ENCODE measurements at regions not wholly inside any gene's neighbourhood (a gene's known extent, or its start where the extent isn't known, plus 50 kb on each side); places are given as distances from the start of the nearest gene placed in this dataset.
A peak's percentile ranks its signal among the peaks of the same experiment; 100 is the strongest.

DNA sequence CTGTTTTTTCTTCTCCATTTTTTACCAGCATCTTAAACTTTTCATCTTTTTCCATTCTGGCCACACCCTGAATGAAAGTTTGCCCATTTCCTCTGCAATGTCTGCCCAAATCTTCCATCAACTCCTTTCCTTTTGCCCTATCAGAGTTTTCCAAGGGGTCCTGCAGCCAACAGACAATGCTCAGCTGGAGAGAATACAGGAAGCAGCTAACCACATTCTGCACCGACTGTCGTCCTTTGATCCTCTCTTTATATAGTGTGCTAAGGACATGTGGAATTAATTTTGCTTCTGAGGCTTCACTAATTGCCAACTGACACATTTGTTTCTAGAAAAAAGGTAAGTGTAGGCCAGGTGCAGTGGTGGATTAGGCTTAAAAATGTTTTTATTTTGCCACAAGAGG, 50.5 kb upstream of the DLX2 start:
- DNase-seq, result no peak

DNA sequence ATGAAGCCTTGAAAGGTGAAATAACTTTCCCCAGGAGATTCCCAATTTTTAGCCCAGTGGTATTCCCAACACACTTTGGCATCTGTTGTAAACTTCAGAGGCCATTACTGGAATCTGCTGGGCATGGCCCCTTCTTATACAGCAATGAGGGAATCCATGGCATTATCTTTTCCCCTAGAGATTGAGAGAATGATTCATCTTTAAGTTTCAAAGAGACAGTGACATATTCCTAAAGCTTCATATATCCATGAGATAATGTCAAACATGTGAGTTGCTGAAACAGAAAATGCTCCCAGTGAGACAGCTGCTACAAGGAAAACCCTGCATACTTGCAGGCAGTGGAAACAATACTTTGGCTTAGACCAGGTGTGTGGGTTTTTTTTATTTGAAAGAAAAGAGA, 51.1 kb upstream of the DLX2 start:
- DNase-seq, result no peak

DNA sequence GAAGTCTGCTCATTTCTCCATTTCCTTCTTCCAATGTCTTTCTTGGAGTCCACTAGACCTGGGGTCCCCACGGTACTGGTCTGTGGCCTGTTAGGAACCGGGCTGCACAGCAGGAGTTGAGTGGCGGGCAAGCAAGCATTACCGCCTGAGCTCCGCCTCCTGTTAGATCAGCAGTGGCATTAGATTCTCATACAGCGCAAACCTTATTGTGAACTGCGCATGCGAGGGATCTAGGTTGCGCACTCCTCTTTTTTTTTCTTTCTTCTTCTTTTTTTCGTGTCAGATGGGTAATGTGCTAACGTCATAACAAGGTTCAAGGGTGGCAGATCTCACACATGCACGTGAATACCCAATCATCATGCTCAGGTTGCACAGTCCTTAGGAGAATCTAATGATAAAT, 53.1 kb upstream of the DLX2 start:
- DNase-seq, result no peak

DNA sequence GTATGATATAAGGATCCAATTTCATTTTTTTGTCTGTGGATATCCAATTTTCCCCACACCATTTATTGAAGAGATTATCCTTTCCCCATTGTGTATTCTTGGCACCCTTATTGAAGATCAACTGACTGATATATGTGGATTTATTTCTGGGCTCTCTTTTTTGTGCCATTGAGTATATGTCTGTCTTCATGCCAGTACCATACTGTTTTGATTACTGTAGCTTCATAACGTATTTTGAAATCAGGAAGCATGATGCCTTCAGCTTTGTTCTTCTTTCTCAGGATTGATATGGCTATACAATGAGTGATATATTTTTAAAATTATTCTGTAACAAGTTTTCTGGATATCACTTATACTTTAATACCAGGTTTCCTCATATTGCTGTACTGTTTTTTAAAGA, 58.1 kb upstream of the DLX2 start:
- no peak for DNase-seq

DNA sequence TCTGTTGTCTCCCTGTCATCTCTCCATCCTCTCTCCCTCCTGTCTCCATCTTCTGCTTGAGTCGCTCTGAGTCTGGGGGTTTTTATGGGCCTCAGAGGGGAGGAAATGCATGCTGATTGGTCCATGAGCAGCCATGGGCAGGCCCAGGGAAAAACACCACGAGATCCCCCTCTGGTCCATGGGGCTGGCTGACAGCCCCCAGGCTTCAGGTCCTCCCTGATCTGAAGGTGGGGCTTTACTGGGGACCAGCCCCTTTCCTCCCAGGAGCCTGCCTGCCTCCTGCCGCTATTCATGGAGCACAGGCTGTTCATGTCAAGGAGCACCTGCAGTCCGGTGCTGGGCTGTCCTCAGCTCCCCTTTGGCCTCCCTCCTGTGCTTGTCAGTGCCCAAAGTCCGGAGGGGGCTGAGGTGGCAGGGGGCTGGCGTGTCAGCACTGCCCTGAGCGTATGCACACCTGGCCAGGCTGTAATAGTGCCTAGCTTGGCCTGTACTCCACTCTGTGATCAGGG, 59.6 kb upstream of the DLX2 start:
- no peak for DNase-seq

DNA sequence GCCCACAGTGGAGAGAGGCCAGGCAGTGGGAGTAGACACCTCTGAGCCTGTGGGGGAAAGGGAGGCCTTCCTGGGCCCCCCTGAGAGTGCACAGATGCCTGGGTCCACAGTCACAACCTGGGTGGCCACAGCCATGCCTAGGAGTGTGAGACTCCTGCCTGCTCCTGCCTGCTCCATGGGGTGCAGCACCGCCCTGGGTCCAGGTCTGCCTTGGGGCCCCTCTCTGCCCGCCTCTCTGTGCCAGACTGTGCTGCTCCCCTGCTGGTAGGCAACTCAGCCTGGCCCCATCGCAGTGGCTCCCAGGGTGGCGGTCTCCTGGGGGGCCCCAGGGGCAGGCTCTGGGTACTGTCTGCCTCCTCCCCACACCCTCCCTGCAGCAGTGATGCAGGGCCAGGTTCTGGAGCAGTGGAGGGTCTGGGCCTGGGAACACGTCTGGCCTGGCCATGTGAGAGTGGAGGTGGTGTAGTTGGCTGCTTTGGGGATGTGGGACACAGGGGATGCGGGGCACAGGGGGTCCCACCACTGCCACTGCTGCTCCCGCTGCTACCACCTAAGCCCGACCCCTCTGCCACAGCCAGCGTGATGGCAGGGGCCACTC, 60.1 kb upstream of the DLX2 start:
- no peak for DNase-seq

DNA sequence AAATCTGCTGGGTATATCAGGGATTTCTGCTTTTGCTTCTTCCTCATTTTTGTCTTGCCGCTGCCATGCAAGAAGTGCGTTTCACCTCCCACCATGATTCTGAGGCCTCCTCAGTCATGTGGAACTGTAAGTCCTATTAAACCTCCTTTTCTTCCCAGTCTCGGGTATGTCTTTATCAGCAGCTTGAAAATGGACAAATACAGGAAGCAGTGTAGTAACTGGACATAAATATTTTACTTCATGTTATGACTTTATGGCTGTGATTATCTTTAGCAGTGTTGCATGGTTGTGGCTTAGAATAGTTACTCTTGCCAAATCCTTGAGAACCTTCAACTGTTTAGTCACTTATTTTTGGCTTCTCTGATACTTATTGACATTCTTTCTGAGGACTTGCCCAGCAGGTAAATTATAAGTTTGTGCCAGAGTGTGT, 66.2 kb upstream of the DLX2 start:
- peak; percentile 80 to 98 for DNase-seq

DNA sequence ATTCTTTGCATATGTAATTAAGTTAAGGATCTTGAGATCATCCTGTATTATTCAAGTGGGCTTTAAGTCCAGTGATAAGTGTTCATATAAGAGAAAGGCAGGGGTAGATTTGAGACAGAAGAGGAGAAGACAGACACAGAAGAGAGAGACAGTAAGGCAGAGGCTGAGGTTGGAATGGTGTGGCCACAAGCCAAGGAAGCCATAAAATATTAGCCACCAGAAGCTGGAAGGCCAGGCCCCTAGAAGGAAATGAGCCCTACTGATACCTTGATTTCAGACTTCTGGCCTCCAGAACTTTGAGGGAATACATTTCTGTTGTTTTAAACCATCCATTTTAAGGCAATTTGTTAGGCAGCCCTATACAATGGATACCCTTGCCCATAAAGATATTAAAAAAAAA, 66.9 kb upstream of the DLX2 start:
- DNase-seq, result no peak

DNA sequence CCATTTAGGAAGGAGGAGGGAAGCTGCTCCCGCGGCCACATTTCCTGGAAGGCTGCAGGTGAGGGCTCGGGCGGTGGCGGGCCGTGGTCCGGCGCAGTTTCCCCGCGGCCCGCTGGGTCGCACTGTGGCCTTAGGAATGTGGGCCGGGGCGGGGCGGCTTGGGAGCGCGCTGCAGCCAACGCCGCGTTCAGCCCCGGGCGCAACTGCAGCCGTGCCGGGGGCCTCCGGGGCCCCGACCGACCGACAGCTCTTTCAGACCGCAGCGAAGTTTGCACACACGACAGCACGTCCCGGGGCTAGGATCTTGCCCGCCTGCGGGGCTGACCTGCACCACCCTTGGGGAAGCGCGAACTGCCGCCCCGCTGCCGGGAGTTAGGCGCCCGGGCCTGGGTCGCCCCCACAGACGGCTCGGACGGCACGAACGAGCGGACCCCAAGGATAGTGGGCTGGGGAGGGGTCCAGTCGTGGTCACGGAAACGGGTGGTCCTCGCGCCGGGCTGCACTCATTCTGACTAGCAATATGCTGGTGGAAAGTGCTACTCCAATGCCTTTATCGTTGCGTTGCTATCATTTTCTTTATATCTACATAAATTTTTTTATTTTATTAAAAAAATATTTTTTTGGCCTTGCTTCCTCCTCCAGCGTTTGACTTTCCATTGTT, 69.9 kb upstream of the DLX2 start:
- DNase-seq, result peak; percentile 72 to 77

DNA sequence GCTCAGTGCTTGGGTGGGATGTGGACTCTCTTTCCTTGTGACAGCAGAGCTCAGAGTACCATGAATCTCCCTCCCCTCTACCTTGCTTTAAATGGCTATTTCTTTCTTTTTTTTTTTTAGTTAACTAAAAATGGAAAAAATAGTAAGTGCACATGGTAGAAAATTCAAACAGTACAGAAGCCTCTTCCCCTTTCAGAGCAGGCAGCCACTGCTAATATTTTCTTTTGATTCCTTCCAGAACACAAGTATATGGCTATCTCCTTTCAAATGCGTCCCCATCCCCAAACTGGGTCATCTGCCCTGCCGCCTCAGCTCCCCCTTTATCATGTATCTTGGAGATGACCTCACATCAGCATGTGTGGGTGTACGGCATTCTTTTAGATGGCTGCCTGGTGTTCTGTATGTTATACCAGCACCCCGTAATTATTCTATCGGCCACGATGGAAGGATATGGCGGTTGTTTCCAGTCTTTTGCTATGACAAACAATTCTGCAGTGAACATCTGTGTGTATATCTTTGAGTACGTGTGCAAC, 70.5 kb upstream of the DLX2 start:
- DNase-seq, result peak; percentile 20 to 40

DNA sequence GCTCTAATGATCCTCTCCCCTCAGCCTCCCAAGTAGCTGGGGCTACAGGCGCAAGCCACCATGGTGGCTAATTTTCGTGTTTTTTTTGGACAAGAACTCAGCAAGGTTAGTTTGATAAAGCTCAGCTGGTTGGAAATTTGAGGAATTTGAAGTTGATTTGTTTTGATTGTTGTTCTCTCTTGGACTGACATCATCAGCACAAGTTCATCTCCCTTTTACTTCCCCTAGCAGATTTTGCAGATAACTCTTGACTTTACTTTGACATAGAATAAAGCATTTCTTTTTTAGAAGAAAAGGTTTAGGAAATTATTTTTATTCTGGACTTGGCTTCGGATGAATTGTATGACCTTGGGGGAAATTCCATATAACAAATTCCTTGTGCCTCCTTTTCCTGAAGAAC, 74.9 kb upstream of the DLX2 start:
- DNase-seq, result peak in 1 of 2 donors; percentile 43

DNA sequence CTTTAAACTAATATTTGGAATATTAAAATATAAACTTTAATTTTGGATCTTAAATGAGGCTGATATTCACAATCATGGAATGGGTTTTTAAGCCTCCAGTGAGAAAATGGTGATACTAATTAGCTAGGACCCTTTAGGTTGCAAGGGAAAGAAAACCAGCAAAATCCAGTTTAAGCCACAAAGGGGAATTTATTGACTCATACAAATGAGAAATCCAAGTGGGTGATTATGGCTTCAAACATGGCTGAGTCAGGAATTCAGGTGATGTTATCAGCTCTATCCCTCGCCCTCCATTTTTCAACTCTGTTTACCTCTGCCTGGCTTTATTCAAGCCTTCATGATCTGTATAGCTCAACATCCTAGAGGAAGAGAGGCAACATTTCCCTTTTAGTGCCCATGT, 75.3 kb upstream of the DLX2 start:
- peak; percentile 35 to 70 for DNase-seq

DNA sequence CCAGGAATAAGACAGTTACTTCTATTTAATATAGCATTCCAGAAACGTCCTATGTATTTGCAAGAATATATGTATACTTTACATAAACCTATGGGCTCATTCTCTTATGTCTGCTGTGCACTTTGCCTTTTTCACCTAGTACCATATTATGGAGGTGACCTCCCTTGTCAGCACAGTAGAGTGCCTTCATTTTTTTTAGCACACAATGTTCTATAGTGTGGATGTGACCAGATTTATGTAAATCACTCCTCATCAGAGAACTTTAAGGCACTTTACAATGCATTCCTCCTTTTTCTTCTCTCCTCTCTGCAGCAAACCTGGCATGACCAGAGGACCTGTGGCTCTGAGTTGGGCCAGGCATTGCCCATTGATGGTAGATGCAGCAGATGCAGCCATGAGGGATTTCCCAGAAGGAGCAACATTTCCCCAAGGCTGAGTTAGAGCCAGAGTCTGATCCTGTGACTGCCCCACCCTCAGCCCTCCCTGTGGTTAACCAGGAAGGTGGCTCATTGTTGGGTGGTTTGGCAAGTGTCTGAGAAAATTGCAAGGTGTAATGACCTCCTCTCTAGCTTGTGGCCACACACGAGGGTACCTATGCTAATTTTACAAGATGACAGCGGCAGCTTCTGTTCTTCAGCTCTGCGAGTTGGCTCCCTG, 76.5 kb upstream of the DLX2 start:
- peak; percentile 43 to 89 for DNase-seq

DNA sequence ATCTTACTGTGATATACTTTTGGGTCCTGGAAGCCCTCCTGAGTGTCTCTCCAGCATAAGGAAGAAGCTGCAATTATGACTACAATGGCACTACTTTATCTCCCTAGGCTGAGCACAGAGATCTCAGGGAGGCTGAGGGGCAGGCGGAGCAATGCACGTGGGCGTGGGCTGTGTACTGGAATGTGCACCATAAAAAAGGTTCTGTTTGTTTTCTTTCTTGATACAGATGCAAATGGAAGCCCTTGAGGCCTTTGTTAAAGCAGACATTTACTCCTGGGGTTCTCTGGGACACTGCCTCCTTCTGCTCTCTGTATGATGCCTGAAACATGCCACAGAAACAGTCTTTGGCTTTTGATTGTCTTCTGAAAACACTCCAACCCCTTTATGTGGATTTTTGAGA, 79.1 kb upstream of the DLX2 start:
- DNase-seq, result no peak

DNA sequence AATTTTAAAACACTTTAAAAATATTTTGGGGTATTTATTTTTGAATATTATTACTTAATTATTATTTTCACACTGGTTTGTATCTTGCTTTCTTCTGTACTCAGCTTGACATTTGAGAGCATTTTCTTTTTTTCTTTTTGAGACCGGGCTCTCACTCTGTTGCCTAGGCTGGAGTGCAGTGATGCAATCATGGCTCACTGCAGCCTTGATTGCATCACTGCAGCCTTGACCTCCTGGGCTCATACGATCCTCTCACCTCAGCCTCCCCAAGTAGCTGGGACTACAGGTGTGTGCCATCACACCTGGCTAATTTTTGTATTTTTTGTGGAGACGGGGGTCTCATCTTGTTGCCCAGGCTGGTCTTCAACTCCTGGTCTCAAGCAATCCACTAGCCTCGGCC, 79.9 kb upstream of the DLX2 start:
- DNase-seq, result no peak

DNA sequence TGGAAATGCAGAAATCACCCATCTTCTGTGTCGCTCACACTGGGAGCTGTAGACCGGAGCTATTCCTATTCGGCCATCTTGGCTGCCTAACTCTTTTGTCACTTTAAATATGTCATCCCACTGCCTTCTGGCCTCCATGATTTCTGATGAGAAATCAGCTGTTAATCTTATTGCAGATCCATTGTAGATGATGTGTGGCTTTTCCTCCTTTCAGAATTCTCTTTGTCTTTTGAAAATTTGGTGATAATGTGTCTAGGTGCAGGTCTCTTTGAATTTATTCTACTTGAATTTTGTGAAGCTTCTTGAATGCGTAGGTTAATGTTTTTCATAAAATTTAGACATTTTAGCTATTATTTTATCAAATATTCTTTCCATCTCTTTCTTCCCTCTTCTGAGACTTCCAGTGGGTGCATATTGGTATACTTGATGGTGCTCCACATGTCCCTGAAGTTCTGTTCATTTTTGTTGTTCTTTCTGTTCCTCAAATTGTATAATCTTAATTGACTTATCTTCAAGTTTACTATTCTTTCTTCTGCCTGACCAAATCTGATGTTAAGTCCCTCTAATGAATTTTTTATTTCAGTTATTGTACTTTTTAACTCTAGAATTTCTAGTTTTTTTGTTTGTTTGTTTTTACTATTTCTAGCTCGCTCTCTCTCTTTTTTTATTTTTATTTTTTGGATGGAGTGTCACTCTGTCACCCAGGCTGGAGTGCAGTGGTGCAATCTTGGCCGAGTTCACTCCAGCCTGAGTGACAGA, 90.8 kb upstream of the DLX2 start:
- no peak for DNase-seq

DNA sequence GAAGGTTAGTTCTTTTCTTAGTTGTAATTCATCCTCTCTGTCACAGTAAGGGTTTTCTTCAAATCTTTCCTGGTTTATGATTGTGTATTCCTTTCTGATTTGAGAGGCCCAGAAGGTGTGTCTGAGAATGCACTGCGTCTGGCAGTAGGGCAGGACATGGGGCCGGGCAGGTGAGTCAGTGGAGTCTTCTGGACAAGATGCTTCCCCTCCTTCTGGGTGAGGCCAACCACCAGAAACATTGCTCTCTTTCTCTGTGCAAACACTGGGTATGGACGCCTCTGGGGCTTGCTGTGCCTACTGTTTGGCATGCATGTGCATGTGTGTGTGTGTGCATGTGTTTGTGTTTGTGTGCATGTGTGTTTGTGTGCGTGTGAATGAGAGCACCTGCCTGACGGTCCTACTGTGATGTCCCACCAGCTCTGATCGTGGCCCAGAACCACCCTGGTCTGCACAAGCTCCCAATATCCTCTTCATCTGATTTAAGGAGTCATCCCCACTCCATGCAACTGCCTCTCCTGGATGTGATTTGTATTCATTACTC, 93.2 kb upstream of the DLX2 start:
- no peak for DNase-seq

DNA sequence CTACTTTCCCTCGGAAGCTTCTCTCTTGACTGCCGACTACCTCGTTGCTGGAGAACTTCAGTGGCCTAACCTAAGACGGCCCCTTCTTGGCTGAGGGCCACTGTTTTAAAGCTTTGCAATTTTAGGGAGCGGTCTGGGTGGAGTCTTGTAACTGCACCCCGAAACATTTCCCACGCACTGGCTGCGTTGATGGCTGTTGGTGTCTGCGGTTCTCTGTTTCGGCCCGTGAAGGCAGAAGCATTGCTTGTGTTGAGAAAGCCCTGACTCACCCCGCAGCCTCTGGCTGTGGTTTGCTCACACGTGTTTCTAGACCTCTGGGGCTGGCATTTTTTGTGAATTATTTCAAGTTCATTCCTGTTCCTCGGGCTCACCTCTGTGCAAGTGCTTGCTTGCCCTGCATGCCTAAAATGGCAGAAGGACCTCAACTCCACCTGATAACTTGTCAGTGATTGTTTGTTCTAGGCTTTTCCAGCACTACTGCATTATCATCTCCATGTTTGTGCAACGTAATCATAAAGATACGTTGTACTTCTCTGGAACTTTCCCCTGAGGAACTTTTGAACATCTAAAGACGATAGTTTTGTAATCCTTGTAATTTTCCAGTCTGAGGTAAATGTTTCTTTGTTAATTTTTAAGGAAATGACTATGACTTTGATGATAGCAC, 94.2 kb upstream of the DLX2 start:
- DNase-seq, result peak; percentile 77 to 94

DNA sequence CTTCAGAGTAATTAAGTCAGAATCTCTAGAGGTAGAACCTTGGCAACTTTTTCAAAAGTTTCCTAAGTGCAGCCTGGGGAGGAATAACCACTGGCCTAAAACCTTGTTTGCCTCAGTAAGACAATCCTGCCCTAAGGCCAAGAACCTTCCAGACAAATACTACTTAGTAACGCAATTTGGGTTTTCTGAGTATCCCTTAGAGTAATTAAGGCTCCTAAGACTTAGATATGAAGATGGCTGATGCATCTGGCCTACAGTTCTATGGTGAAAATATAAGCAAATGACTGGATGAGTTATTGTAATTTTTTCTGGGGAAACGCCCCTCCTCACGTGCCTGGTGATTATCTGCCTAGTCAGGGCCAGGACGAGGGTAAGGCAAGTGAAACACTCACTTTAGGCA, 95.7 kb upstream of the DLX2 start:
- no peak for DNase-seq

DNA sequence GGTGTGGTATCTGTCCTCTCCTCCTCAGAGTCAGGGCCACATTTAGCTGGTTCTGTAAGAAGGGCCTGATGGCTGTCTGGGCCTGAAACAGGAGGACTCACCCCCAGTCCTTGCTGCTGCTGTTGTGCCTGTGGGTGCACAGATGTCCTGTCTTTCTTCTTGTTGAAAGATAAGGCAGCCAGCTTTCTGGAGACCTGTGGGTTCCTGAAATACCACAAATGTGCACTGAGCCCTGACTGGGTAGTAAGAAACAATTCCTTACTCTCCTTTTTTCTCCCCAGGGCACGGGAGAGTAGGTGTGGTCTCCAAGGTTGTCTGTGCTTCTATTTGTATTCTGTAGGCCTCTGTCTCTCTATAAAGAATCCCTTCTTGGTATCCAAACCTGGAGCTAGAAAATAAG, 96.2 kb upstream of the DLX2 start:
- DNase-seq, result no peak

DNA sequence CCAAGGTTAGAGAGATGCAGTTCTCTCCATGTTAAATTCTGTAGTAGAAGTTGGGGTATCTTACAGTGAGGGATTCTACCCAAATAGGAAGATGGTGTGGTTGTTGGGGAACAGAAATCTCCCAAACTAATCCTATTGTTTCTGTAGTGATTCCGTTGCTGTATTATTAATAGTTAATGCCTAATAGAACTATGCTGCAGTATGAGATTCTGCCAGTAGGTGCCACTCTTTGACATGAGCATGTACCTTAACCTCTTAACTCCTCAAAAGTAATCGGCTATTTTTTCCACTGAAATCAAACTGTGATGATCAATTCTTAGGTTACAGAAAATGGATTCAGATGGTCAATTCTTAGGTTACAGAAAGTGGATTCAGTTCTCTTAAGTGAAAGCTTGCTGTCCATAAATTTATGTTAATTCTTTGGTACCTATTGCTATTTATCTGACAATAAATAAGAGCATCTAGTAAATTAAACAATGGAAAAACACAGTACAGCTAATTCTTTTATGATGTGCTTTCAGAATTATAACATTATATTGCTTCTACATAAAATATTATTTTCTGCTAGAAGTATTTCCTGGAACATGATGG, 97.9 kb upstream of the DLX2 start:
- DNase-seq, result peak in 1 of 2 donors; percentile 80

DNA sequence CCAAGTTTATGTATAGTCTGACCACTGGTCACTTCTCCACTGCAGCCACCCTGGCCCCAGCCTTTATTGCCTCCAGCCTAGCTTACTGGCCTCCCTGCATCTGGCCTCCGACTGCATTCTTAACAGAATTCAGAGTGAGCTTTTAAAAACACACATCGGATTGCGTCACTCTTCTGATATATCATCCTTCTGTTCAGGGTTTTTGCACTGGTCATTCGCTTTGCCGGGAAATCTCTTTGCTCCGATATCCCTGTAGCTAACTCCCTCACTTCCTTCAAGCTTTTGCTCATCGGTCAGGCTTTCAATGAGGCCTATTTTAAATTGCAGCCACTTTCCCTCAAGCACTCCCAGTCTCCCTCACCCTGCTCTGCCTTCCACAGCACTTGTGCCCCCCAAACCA, 101.6 kb upstream of the DLX2 start:
- DNase-seq, result no peak

Data from inflammatory macrophage treated with lipopolysaccharide for 1 hour (primary cell).